ENCODE measurements at regions not wholly inside any gene's neighbourhood (a gene's known extent, or its start where the extent isn't known, plus 50 kb on each side); places are given as distances from the start of the nearest gene placed in this dataset.

GRCh38 chr1:102262994-102263393 is 266.3 kb upstream of the OLFM3 start (continued):
- TF ChIP-seq CHD7 (IDR thresholded peaks at IDR 0.05; ENCODE audit: insufficient replicate concordance, low read length): no peak
- TF ChIP-seq ASH2L (IDR thresholded peaks at IDR 0.05; ENCODE audit: low read length): no peak
- TF ChIP-seq JUN (IDR thresholded peaks at IDR 0.05; ENCODE audit: low read depth, low read length): no peak
- no peak for TF ChIP-seq EZH2 (IDR thresholded peaks at IDR 0.05; ENCODE audit: low read depth, low read length, severe bottlenecking)
- TF ChIP-seq CREB1 (IDR thresholded peaks at IDR 0.05): no peak
- TF ChIP-seq CBX5 (IDR thresholded peaks at IDR 0.05; ENCODE audit: low read depth, low read length): no peak
- no peak for TF ChIP-seq SRF (IDR thresholded peaks at IDR 0.05; ENCODE audit: low read depth, low read length)
- no peak for TF ChIP-seq FOSL1 (IDR thresholded peaks at IDR 0.05; ENCODE audit: insufficient read depth, low read depth, low read length)
- TF ChIP-seq CEBPB (IDR thresholded peaks at IDR 0.05; ENCODE audit: low read depth, low read length): no peak
- TF ChIP-seq SIRT6 (IDR thresholded peaks at IDR 0.05; ENCODE audit: low read length): no peak
- TF ChIP-seq RFX5 (IDR thresholded peaks at IDR 0.05; ENCODE audit: borderline replicate concordance, low read depth, low read length): no peak

Measured in H1 (cell line).